Activated naive CD4-positive, alpha-beta T cell treated with anti-CD3 and anti-CD28 coated beads, Interleukin-2, amount 50 U/mL, for 16 hours (primary cell): ENCODE measurements at regions not wholly inside any gene's neighbourhood (a gene's known extent, or its start where the extent isn't known, plus 50 kb on each side); places are given as distances from the start of the nearest gene placed in this dataset.
"Not testable (repeated sequence)": the region's sequence is repeated elsewhere in the genome, so short reads cannot be mapped to it uniquely, and the experiment has no call there.

Source experiments
- DNase-seq: peaks from one replicate; pipeline ENCODE4 v3.0.0-alpha.2; 2020

DNA sequence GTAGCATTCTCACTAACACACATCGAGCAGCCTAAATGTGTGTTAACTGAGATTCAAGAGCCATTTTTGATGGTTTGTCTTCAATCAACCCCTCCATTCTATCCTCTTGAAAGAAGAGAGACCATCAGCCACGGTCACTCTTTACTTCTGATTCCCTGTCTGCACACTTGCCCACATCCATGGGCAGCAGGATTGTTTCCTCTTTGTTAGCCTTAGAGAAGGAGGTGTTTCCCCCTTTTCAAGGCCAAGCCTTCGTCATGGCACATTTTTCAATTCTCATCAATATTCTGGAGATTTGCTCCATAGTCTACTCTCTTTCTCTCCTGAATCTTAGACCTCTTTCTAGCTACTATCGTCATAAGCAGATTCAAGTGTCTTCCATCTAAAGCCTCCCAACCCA is 522.4 kb upstream of the NAALADL2 start:
- no peak for DNase-seq

DNA sequence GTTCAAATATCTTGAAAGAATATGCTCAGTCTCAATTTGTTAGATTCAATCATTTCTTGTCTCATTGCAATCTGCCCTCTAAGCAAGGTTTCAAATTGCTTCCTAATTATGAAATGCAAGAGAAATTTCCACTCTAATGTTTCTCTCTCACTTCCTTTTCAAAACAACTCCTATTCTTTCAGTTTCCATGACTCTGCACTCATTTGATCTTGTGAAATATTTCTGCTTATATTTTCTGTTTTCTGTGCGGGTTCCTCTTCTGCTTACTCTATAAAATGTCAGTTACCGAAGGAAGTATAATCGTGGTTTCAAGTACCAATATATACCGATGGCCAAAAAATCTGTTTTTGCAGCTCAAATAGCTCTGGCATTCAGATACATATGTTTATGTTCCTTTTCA is 521.9 kb upstream of the NAALADL2 start:
- DNase-seq, result no peak

DNA sequence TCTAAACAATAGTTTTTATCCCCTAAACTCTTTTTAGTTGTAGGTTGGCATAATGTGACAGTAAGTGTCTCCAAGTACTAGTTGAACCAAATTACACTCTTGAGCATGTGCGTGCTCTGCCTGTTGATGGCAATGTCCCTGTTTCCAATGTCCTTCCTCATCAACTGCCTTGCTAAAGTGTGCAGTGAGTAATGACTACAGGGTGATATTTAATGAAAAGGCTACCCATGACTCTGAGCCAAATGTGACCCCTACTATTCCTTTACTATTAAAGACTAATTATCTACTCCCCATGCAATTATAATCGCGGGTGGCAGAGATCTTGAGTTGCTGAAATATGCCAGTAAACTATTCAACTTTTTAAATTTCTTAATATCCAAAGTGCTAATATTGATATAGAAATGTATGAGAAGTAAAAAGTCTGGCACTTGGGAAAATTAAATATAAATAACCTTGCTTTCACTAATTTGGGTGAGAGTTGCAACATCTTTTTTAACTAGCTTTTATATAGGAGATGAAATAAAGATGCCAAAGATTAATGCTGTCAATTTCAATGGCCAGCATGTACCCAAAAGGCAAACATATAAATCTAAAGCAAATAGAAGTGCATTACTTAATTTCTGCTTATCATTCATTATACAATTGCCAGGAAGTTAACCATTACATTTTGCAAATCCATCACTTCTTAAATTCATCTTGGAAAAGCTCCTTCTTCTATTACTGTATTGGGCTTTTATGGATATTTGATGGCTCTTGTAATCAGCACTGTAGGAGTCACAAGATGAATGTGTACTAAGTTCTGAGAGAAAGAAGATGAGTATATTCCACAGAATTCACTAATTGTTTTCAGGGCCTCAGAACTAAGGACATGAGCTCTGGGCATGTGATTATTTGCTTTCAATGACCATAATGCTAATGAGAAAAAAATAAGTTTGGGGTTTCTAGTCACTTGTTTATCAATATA is 518.2 kb upstream of the NAALADL2 start:
- DNase-seq, result no peak

DNA sequence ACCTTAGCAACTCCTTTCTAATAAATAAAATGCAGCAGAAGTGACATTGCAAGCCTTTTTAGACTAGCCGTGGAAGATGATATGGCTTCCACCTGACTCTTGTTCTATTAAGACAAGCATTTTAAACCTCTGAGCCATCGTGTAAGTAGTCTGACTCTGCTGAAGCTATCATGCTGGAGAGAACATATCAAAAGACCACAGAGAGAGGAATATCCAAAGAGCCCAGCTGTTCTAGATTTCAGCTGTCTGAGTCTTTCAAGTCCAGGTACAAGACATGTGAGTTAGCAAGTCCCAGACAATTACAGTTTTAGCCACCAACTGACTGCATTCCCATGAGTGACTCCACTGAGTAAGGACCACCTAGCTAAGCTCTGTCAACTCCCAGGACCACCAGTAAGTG is 517.0 kb upstream of the NAALADL2 start:
- no peak for DNase-seq

DNA sequence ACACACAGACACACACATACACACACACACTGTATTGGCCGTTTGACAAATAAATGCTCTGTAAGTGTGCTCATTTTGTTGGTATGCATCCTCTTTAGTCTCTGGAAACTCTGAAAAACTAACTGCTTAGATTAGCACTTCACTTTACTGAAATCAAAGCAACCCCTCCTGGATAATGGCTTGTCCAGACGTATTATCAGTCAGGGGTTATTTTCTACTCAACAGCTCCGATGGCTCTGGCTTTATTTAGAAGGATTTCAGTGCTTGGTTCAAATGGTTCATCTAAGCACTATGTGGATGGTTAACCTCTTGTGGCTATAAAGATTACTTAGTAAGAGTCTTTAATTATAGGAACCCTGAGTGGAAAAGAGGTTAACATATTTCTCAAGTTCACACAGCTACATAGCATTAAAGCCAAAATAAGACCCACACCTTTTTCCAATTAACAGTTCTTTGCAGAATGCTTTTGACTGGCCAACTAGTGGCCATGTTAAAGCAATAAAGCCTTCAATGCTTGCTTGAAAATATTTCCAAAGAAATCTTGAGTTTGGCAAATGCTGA is 516.1 kb upstream of the NAALADL2 start:
- DNase-seq, result no peak

DNA sequence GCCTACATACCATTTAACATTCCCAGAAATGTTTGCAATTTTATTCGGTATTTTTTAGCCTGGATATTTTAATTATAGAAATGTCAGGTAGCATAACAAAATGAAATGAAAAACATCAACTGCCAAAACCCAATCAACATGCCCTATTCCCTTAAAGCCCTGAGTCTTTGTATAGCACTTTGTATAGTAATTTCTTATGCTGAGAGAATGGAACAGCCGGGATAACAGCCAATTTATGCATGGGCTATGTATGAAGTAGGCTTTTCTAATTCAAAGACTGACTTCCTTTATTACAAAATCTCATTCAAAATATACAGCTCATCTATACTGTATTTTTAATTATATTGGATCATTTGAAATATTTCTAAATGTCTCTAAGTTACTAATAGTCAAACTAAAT is 513.0 kb upstream of the NAALADL2 start:
- no peak for DNase-seq

DNA sequence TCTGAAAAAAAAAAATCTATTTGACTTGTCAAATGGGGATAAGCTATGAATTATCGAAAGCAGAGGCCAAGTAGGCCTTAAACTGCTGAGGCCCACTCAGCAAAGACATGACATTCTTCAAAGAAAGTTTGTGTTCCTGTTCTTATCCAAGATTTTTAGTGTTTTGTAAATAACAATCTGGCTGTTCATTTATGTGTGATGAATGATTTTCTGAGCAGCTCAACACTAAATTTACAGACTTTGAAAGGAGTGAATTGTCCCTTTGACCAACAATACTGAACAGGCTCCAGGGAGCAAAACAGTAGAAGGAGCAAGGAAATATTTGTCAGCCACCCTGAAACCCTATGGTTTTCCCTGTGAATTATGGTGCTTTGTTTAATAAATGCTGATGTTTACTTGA is 512.6 kb upstream of the NAALADL2 start:
- no peak for DNase-seq

DNA sequence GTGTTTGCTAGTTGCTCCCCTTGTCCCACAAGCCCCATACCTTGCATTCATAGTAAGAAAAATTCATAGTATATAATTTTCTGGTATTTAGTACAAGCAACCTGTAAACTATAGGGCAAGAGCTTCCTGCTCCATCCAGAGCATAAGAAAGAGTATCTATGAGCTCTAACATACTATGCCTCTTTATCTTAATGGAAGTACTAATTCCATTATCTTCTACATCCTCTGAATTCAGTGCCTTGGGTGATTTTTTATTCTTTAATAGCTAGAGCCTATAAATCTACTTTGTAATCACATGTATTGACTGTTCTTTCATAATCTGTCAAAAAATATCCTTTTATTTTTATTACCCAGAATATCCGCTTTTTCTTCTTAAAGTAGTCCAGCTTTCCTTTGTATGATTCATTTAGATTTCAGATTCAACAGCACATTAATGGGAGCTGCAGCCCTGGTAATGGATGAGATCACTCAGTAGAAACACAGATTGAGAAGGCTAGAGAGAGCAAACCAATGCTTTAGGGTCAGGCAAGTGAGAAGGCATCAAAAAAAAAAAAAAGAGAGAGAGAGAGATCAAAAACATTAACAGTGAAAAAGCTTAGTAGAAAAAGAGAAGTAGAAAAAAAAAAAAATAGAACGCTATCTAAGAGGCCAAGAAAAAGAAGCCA is 511.5 kb upstream of the NAALADL2 start:
- no peak for DNase-seq

DNA sequence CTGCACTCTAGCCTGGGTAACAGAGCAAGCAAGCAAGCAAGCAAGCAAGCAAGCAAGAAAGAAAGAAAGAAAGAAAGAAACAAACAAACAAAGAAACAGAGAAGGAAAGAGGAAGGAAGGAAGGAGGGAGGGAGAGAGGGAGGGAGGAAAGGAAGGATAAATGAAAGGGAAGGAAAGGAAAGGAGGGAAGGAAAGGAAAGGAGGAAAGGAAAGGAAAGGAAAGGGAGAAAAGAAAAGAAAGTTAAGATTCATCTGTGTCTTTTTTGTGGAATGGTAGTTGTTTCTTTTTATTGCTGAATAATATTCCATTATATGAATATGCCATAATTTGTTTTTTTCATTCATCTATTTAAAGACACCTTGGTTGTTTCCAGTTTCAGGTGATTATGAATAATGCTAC is 506.9 kb upstream of the NAALADL2 start:
- DNase-seq, result no peak

DNA sequence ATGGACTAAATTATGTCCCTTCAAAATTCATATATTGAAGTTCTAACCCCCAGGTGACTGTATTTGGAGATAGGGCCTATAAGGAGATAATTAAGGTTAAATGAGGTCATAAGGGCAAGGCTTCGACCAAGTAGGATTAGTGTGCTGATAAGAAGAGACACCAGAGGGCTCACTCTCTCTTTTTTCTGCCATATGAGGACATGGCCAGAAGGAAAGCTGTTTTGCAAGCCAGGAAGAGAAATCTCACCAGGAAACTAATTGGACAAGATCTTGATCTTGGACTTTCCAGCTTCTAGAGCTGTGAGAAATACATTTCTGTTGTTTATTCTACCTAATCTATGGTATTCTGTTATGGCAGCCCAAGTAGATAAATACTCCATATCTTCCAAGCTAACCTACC is 503.6 kb upstream of the NAALADL2 start:
- DNase-seq, result no peak

DNA sequence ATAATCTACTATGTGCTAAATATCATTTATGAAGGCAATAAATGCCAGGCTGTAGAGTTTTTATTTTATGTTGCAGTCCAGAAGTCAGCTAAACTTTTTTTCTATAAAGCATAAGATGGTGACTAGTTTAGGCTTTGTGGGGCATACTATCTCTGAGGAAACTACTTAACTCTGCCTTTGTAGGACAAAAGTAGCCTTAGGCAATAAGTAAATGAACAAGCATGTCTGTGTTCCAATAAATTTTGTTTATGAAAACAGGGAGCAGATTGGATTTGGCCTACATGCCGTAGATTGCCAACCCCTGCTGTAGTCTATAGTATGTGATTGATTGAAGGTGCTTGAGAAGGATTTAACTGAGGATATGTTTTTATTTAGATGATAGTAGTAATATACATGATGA is 502.5 kb upstream of the NAALADL2 start:
- DNase-seq, result no peak

DNA sequence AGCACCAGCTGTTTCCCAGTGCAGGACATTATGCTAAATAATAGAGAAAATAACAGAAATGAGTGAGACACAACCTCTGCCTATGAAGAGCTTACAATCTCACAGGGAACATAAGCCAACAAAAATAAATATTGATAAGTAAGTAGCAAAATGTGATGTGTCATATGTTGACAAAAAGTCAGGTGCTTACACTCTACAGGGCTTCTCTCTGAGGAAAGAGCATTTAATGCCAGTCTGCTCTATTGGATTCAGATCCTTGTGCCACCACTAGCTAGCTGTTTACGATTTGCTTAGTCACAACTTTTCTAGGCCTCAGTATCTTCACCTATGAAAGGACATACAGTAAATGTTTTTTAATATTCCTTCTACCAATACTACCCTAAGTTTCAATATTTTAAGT is 500.9 kb upstream of the NAALADL2 start:
- DNase-seq, result no peak

DNA sequence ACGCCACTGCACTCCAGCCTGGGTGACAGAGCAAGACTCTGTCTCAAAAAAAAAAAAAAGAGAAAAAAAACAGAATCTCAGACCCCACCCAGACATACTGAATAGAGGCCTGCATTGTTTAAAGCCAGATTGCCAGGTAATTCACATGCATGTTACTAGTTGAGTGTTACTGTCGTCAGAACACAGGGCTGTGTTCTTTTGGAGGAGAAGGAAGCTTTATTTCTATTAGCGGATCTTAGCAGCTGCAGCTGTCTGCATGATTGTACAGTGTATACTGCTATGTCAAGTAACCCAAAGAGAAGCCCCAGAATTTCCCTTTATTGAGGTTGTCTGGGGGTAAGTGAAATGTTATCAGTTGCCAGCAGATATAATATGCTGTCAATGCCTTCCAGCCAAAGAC is 496.6 kb upstream of the NAALADL2 start:
- no peak for DNase-seq

DNA sequence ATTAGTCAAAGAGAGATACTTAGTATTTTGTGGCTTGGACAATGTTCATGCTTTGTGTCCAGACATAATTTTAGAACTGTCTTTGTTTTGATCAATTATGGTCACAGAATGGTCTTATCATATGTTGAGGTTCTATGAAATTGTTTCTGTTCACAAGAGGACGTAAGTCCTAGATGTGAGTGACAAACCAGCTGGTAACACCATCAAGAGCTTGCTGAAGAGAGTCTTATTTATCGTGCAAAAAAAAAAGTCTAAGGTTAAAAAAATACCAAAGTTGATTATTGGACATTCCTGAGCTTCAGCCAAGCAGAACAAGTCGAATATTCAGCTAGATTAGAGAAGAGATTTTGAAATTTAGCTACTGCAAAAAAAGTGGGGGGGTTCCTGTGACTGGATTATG is 495.9 kb upstream of the NAALADL2 start:
- no peak for DNase-seq

DNA sequence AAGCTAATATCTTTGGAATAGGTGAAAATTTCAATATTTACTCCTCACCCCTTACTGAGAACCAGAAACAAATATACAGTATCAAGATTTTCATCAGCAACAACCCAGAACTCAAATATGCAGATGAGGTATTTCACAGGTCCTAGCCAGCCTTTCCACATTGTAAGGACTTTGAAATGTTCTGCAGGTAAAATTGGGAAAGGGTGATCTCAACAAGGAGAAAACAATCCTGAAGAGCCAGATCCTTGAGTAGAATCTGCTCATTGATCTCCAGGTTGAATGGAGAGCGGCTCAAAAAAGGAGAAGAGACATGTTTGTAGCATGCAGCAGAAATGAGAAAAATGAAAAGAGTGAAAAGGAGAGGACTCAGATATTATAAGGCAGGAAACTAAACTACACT is 493.3 kb upstream of the NAALADL2 start:
- DNase-seq, result no peak

DNA sequence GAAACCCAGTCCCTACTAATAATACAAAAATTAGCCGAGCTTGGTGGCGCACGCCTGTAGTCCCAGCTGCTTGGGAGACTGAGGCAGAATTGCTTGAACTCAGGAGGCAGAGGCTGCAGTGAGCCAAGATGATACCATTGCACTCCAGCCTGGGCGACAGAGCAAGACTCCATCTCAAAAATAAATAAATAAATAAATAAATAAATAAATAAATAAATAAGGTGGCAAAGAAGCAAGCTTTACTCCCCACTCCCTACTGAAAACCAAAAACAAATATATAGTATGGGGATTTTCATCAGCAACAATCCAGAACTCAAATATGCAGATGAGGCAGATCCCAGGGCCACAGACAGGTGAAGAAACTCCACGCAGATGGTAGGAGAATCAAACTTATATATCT is 492.2 kb upstream of the NAALADL2 start:
- not testable (repeated sequence) for DNase-seq

DNA sequence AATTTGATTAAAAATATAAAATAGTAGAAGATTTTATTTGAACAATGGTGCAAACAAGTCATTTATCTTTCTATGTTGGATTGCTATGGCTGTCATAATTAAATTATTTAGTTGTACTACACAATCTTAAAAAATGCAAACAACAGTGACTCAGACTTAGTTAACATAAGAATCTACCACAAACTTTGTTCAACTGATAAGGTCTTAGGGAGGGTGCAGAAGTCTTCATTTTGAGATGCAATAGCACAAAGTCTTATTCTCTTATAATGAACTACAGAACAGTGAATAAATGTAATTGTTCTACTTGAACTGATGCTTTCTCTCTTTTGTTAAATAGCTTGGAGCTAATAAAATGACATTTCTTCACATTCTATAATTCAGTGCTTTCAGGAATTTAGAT is 482.8 kb upstream of the NAALADL2 start:
- no peak for DNase-seq

DNA sequence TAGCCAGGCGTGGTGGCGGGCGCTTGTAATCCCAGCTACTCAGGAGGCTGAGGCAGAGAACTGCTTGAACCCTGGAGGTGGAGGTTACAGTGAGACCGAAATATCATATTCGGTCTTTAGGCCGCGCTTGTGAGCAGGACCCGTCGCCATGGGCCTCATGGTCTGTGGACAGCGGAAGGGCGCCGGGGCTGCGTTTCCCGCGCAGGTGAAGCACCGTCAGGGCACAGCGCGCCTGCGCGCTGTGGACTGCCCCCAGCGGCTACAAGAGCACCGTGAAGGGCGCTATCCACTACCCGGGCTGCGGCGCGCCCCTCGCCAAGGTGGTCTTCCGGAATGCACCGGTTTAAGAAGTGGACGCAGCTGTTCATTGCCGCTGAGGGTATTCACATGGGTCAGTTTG is 482.0 kb upstream of the NAALADL2 start:
- DNase-seq, result no peak

DNA sequence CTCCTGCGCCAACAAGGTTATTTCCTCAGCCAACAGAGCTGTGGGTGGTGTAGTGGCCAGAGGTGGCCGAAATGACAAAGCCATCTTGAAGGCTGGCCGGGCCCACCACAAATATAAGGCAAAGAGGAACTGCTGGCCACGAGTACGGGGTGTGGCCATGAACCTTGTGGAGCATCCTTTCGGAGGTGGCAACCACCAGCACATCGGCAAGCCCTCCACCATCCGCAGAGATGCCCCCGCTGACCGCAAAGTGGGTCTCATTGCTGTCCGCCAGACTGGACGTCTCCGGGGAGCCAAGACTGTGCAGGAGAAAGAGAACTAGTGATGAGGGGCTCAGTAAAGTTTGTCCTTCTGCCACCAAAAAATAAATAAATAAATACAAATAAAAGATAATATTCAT is 481.4 kb upstream of the NAALADL2 start:
- DNase-seq, result no peak

DNA sequence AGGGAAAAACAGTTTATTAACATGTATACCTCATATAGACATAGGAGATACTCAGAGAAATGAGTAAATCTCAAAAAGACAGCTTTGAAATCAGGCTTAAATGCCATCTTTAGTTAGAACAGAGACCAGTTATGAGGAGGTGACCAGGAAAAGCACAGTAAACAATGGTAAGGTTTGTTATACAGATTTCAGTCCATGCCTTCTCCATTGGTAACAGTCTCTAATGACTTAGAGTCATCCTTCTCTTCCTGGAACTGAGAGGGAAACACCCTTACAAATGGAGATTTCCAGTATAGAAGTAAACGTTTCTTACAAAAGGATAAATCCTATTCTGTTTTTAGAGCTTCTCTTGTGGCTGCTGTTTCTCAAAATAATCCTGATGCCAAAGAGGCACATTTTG is 476.3 kb upstream of the NAALADL2 start:
- DNase-seq, result no peak

DNA sequence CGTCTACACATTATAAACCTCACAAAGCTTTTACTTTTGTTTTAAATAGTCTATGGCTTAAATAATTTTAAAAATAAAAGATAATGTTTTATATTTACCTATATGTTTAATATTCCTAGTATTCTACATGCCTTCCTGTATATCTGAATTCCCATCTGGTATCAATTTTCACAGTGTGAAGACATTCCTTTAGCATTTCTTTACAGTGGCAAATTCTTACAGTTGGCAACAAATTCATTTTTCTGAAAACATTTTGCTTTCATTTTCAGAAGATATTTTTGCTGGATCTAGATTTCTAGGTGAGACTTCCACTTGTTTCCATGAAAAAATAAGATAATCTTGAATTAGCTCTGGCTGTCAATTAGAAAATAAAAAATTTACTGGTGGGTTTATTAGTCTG is 471.4 kb upstream of the NAALADL2 start:
- no peak for DNase-seq

DNA sequence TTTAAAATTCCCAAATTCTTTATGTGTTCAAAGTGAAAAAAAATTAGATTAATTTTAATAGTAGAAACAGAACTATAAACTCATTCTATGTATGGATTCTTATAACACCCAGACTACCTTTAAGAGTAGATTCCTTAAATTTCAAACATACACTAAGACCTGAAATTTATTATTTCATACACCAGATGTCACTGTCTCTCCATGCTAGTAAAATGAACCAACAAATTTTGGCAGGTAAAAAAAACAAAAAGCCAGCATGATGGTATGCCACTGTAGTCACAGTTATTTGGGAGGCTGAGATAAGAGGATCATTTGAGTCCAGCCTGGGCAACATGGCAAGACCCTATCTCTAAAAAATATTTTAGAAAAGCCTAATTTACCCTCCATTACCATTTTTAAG is 461.3 kb upstream of the NAALADL2 start:
- no peak for DNase-seq

DNA sequence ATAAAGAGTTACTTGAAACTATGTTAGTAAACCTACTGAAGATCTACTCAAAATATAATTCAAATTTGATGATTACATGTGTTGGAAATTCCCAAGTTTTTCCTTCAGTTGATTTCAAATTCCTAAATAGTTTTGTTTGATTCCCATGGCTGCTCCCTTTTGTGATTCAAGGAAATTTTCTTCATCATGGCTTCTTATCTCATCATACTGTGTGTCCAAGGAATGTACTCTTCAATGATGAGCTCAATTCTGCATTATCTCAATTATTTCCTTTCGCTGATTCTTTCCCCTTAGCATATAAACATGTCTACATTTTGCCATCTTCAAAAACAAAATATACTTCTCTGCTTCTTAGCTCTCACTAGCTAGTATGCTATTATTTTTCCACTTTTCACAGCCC is 460.4 kb upstream of the NAALADL2 start:
- no peak for DNase-seq

DNA sequence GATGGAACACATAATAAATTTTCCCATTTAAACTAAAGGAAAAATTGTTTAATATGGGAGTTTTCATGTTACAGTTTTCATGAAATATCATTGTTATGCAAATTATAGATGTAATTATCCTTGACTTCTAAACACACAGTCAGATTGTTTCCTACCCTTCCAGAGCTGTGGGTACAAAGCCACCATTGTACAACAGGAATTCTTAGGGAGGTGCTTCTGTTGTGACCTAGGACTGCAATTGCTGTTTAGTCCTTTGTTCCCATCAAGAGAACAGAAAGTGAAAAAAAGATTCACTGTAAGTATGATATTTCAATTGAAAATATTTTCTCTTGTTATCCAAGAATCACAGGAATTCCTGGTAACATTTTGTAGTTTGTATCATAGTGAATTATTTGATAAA is 455.3 kb upstream of the NAALADL2 start:
- DNase-seq, result no peak
